Activated effector memory CD4-positive, alpha-beta T cell treated with Interleukin-2 at 50 U/mL for 16 hours (primary cell): ENCODE measurements at regions not wholly inside any gene's neighbourhood (a gene's known extent, or its start where the extent isn't known, plus 50 kb on each side); places are given as distances from the start of the nearest gene placed in this dataset.

ENCODE experiments used
- DNase-seq: peaks from one replicate; pipeline ENCODE4 v3.0.0-alpha.2; 2020

GRCh38 chr1:235009561-235010306 is 118.9 kb downstream of the TOMM20 start:
- DNase-seq: no peak

DNA sequence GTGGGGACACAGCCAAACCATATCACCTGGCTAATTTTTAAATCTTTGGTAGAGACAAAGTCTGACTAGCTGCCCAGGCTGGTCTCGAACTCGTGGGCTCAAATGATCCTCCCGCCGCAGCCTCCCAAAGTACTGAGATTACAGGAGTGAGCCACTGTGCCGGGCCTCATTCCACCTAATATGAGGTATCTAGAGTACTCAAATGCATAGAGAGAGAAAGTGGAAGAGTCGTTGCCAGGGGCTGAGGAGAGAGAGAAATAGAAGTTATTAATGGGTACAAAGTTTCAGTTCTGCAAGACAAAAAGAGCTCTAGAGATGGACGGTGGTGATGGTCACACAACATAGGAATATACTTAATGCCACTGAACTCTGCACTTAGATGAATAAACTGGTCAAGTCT is 119.6 kb downstream of the TOMM20 start:
- DNase-seq: no peak

DNA sequence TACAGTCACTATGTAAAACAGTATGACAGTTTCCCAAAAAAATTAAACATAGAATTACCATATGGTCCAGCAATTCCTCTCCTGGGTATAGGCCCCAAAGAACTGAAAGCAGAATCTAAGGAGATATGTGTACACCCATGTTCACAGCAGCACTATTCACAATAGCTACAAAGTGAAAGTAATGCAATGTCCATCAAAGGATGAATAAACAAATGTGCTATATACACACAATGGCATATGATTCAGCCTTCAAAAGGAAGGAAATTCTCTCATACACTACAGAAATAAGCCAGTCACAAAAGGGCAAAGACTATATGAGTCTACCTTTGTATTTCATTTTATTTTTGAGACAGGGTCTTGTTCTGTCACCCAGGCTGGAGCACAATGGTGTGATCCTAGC is 120.4 kb downstream of the TOMM20 start:
- DNase-seq: no peak

GRCh38 chr1:235006816-235007215 is 121.8 kb downstream of the TOMM20 start:
- no peak for DNase-seq

GRCh38 chr1:235006132-235006721 is 122.4 kb downstream of the TOMM20 start:
- DNase-seq: no peak

- no peak for DNase-seq
Observed at GRCh38 chr1:235004840-235005391, 123.7 kb downstream of the TOMM20 start.

GRCh38 chr1:235004276-235004675 is 124.4 kb downstream of the TOMM20 start:
- DNase-seq: no peak

- DNase-seq: no peak
Observed at GRCh38 chr1:235002706-235003300, 125.8 kb downstream of the TOMM20 start.

DNA sequence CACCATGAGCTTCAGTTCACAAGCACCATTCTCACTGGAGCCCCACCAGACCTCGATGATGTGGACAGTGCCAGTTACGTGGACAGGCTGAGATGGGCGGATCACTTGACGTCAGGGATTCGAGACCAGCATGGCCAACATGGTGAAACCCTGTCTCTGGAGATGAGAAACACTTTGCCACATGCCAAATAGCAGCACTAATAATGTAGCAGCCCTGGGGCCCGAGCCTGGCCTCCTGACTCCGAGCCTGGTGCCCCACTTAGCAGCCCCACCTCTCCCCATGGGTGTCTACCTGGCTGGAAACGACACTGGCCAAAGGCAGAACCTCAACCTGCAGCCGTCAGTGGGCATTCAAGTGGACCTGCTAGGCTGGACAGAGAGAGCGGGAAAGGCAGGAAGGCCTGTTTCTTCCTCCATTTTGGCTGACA is 129.1 kb downstream of the TOMM20 start:
- DNase-seq: no peak

DNA sequence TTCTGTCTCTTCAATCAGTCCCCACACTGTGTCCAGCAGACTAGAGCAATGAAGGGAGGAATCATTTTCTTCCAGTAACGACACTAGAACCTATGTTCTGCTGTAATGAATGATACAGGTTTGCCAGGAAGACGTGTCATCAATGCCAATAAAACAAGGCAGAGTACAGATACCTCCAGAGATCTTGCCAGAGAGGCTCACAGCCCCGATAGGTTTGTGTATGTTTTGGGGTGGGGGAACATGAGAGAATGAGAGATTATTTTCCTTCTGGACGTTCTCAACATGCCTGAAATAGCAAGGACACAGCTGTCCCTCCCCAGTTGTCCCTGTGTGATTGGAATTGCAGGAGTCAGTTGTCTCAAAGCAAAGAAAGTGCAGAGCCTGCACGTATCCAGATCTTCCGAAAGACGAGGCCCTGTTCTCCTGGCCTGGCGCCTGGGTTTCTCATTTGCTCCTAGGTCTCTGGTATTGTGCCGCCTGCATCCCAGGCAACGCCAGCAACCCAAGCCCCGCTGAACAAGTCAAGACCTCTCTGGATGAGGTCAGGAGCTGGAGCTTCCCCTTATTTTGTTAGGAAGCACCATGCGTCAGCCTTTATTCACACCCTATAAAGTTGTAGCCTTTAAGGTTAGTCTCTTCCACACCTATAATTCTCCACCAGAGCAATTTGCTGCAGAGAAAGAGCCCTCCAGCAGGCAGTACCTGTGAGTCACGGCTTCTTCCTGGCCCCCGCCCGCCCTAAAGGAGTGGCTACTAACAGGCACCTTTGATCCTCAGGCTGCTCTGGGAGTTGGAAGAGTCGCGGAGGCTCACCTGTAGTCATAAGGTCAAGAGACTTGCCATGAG is 130.5 kb downstream of the TOMM20 start:
- no peak for DNase-seq

DNA sequence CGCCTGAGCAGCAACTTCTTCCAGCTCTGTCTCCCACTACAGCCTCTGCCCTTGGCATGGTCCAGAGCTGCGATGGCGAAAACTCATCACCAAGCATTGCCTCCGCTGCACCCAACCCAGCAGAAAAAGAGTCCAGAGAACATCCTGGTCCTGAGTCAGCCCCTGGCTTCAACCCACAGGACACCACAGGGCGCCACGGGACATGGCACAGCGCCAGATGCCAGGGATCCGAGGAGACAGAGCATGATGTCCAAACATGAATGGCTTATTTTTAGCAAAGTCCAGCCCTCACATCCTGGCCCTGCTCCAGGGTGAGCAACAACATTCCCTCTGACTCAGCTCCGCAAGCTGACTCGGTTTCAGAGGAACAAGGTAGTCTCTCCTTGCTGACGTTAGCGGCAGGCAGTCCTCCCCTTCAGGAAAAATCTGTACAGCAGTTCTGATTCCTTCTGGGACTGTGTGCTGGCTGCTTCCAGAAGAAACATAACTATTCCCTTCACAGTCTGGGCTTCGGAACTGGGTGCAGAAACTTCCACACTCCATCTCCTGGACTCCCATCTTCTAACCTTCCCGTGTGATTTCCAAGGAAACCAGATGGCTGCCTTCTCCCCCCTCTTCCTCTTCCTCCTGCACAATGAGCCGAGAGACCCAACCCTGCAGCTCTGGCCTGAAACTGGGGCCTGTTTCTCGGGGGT is 131.3 kb downstream of the TOMM20 start:
- no peak for DNase-seq

DNA sequence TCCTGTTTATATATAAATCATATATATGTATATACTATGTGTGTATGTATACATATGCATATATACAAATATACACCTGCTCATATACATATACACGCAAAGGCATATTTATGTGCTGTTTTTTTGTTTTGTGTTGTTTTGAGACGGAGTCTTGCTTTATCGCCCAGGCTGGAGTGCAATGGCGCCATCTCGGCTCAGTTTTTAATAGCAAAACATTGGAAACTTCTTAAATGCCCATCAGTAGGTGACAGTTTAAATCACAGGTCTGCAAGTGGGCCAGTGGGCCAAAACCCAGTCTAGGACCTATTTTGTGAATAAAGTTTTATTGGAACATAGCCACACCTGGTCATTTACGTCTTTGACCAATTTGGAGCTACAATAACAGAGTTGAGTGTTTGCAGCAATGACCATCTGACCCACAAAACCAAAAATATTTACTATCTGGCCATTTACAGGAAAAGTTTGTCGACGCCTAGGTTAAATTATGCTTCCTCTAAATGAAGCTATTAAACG is 132.3 kb downstream of the TOMM20 start:
- DNase-seq: no peak

DNA sequence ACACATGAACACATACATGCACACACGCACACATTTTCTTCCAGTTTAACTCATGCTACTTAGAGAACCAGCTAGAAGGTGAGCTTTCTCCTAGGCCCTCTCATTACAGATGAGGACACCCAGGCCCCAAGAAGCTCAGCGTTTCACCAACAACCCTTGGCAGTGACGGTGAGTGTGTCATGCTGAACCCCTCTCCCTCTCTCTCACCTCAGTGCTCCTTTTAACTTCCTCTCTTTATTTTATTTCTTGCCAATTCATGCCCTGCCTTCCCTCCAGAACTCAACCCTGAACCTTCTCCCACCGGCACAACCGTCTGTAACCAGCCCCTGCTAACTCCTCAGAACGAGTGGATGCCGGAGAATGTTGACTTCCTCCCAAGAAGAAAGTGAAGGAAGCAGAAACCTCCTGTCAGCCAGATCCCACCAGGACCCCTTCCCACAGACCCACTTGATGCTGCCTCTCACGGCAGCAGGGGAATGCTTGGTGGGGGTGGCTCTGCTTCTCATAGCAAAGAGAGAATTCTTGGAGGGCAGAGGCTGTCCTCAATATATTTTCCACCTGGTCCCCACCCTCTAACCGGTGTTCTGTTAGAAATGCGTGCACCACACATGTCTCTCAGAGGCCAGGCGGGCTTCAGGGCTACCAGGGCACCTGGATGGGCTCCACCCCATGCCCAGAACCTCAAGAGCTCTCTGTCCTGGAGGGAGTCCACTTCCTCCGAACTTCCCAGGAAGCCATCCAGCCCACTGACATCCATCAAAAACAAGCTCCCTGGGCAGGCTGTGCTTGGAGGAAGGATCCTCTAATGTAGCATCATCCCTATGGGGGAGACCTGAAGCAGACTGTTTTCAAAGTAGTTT is 134.0 kb downstream of the TOMM20 start:
- no peak for DNase-seq

GRCh38 chr1:234992065-234992464 is 136.6 kb downstream of the TOMM20 start:
- no peak for DNase-seq

GRCh38 chr1:234990874-234991801 is 137.5 kb downstream of the TOMM20 start:
- DNase-seq: no peak

DNA sequence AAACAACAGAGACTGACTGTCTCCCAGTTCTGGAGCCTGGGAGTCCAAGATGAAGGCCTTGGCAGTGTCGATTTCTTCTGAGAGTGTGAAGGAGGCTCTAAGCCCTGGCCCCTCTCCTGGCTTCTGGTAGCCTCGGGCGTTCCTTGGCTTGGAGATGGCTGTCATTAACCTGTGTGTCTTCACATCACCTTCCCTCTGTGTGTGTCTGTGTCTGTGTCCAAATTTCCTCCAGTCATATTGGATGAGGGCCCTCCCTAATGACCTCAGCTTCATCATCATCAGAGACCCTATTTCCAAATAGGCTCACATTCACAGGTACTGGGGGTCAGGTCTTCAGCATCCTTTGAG is 138.3 kb downstream of the TOMM20 start:
- DNase-seq: no peak

DNA sequence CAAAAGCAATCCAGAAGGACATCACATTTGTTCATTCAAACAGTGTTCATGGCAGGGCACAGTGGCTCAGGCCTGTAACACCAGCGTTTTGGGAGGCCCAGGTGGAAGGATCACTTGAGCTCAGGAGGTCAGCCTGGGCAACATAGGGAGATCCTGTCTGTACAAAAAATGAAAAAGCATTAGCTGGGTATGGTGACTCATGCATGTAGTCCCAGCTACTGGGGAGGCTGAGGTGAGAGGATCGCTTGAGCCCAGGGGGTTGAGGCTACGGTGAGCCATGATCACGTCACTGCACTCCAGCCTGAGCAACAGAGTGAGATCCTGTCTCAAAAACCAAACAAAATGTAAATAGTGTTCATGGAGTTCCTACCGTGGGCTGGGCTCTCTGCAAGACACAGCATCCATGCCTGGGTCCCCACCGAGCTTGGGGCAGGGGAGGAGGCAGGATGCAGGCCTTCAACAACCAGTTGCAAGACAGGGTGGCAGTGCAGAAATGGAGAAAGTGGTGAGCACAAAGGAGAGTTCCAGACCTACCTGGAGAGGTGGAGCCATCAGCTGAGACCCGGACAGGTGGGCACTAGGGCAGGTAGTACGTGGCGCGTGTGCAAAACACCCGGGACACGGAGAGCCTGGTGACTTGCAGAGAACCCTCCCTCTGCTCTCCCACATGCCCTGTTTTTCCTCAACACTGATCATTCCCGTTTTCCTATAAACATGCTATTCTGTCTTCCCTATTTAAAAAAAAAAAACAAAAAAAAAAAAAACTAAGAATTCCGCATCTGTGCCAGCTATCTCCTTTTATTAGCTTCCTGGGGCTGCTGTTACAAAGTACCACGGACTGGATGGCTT is 138.9 kb downstream of the TOMM20 start:
- DNase-seq: no peak

DNA sequence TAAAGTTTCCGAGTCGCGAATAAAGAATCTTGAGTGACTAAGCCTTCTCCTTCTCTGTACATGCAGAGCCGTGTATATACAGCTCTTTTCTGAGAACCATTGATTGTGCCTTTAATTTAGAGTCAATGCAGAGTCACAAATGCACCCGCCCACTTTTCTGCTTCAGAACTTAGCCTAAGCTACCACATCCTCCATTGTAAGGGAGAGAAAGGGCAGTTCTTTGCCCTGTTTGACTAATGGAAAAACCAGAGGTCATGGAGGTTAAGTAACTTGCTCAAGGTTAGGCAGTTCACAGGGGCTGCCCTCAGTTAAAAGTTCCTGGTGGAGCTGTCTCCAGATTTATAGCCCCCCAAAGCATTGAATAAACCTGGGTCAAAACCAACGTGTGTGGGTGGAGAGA is 139.6 kb downstream of the TOMM20 start:
- no peak for DNase-seq

- no peak for DNase-seq
Observed at GRCh38 chr1:234988536-234988935, 140.1 kb downstream of the TOMM20 start.
